HEK293 (cell line): ENCODE measurements at regions not wholly inside any gene's neighbourhood (a gene's known extent, or its start where the extent isn't known, plus 50 kb on each side); places are given as distances from the start of the nearest gene placed in this dataset.
A peak's percentile ranks its signal among the peaks of the same experiment; 100 is the strongest.

Experiments used
- CTCF ChIA-PET: fragments of 350-600 bp; formaldehyde crosslinking; extraction: SDS; loops from one replicate; lab custom pipeline; 2021; ENCODE audit warnings: antibody characterized with exemption; lab: Yijun Ruan, JAX
- POLR2A ChIA-PET: fragments of 300-600 bp; formaldehyde crosslinking; extraction: SDS; loops from one replicate; lab custom pipeline; 2020; ENCODE audit warnings: antibody characterized with exemption, inconsistent platforms; lab: Yijun Ruan, JAX
- H3K27ac ChIP-seq: fragments of 200-500 bp; sonication (Bioruptor generic); 2 replicates; pipeline ENCODE4 v1.5.1; 2014; ENCODE audit warnings: low read depth, low read length, control low read depth, inconsistent platforms; ENCODE audit errors: extremely low read depth
- H3K36me3 ChIP-seq, 2 experiments: fragments of 200-500 bp in 1 of 2; sonication (Bioruptor generic) in 1 of 2; 1 replicate in 1 of 2; 2 replicates in 1 of 2; pipeline ENCODE4 v1.5.1; 2014 to 2017; ENCODE audit warnings: inconsistent platforms in 2 of 2, low read length in 2 of 2; ENCODE audit not compliant: control insufficient read depth in 2 of 2, insufficient read depth in 1 of 2
- H3K4me1 ChIP-seq: fragments of 200-500 bp; sonication (Bioruptor generic); 2 replicates; pipeline ENCODE4 v1.5.1; 2014; ENCODE audit warnings: mild to moderate bottlenecking, low read length, inconsistent platforms; ENCODE audit not compliant: control insufficient read depth, insufficient read depth
- H3K4me3 ChIP-seq: 2 replicates; pipeline ENCODE4 v1.5.1; 2011; ENCODE audit warnings: low read depth, mild to moderate bottlenecking, control low read depth, low read length, moderate library complexity
- H3K9me3 ChIP-seq: fragments of 200-500 bp; sonication (Bioruptor generic); 2 replicates; pipeline ENCODE4 v1.5.1; 2014; ENCODE audit warnings: low read depth, low read length, inconsistent platforms; ENCODE audit not compliant: control insufficient read depth, insufficient read depth
- IKZF3 ChIP-seq: fragments of 450-650 bp; IDR thresholded peaks from 2 replicates; pipeline ENCODE4 v1.5.0; 2018; ENCODE audit warnings: missing biosample characterization, mild to moderate bottlenecking, missing genetic modification characterization, moderate library complexity
- PRDM1 ChIP-seq: fragments of 450-650 bp; formaldehyde crosslinking; IDR thresholded peaks from 2 replicates; pipeline ENCODE4; 2016; ENCODE audit warnings: missing biosample characterization, missing genetic modification characterization
- REPIN1 ChIP-seq: fragments of 450-650 bp; formaldehyde crosslinking; IDR thresholded peaks from 2 replicates; pipeline ENCODE4 v1.5.1; 2017; ENCODE audit warnings: missing biosample characterization, missing genetic modification characterization, low read depth
- TCF7L2 ChIP-seq: IDR thresholded peaks from 2 replicates; pipeline ENCODE4 v1.6.1; 2011; ENCODE audit warnings: low read depth, mild to moderate bottlenecking, inconsistent platforms, low read length, moderate library complexity, borderline replicate concordance
- ZBTB17 ChIP-seq: fragments of 450-650 bp; formaldehyde crosslinking; IDR thresholded peaks from 2 replicates; pipeline ENCODE4 v1.5.1; 2016; ENCODE audit warnings: missing biosample characterization, missing genetic modification characterization
- ZNF335 ChIP-seq: fragments of 450-650 bp; formaldehyde crosslinking; conservative IDR thresholded peaks from 2 replicates; pipeline ENCODE4 v1.5.1; 2016; ENCODE audit warnings: missing biosample characterization, missing genetic modification characterization
- ZNF366 ChIP-seq: fragments of 450-650 bp; formaldehyde crosslinking; conservative IDR thresholded peaks from 2 replicates; pipeline ENCODE4 v1.5.1; 2016; ENCODE audit warnings: missing biosample characterization, missing genetic modification characterization
- ZNF521 ChIP-seq: fragments of 450-650 bp; formaldehyde crosslinking; IDR thresholded peaks from 2 replicates; pipeline ENCODE4 v1.5.1; 2017; ENCODE audit warnings: missing biosample characterization, mild to moderate bottlenecking, missing genetic modification characterization
- ZNF596 ChIP-seq: fragments of 450-650 bp; IDR thresholded peaks from 2 replicates; pipeline ENCODE4 v1.5.0; 2018; ENCODE audit warnings: missing biosample characterization, mild to moderate bottlenecking, missing genetic modification characterization, moderate library complexity
- ZNF600 ChIP-seq: fragments of 450-650 bp; formaldehyde crosslinking; IDR thresholded peaks from 2 replicates; pipeline ENCODE4 v1.5.1; 2016; ENCODE audit warnings: missing biosample characterization, missing genetic modification characterization
- ZXDB ChIP-seq: fragments of 450-650 bp; formaldehyde crosslinking; IDR thresholded peaks from 2 replicates; pipeline ENCODE4 v1.5.1; 2016; ENCODE audit warnings: missing biosample characterization, missing genetic modification characterization
- TF ChIP-seq, protein P1 (sequence below): fragments of 450-650 bp; formaldehyde crosslinking; IDR thresholded peaks from 2 replicates; pipeline ENCODE4 v1.5.1; 2016; ENCODE audit warnings: missing biosample characterization, missing genetic modification characterization
- TF ChIP-seq, protein P2 (sequence below): fragments of 450-650 bp; formaldehyde crosslinking; IDR thresholded peaks from 2 replicates; pipeline ENCODE4 v1.5.1; 2016; ENCODE audit warnings: missing biosample characterization, missing genetic modification characterization
- TF ChIP-seq, protein P3 (sequence below): fragments of 450-650 bp; formaldehyde crosslinking; conservative IDR thresholded peaks from 2 replicates; pipeline ENCODE4 v1.5.1; 2016; ENCODE audit warnings: low read depth, missing biosample characterization, missing genetic modification characterization
- TF ChIP-seq, protein P4 (sequence below): fragments of 450-650 bp; formaldehyde crosslinking; IDR thresholded peaks from 2 replicates; pipeline ENCODE4 v1.5.1; 2017; ENCODE audit warnings: missing biosample characterization, missing genetic modification characterization
- TF ChIP-seq, protein P5 (sequence below): fragments of 450-650 bp; formaldehyde crosslinking; IDR thresholded peaks from 2 replicates; pipeline ENCODE4 v1.5.1; 2016; ENCODE audit warnings: missing biosample characterization, missing genetic modification characterization

DNA sequence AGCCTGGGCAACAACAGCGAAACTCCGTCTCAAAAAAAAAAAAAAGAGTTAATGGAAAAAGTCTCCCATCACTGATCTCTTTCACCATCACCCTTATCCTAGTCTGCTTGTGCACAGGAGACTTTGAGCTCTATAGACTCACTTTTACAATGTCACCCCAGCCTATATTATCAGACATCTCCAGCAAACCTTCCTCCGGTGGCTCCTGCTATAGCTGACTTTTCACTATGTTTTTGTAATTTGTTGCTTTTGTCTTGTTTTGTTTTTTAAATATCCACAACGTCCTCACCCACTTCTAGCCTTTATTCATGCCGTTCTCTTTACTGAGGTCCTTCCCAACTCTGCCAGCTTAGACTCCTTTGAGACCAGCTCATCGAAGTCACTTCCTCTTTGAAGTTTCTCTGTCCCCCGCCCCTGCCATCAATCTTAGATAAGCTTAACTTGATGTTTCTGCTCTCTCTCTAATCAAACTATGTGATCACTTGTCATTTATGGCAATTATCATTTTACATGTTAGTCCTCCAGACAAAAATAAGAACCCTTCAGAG is 82.7 kb upstream of the CHD2 start:
- Histone ChIP-seq H3K4me3 (no peak overlapping the region), H3K27ac (peak overlapping the region; percentile 98), H3K9me3 (no peaks in the 10 kb centered on the region), H3K36me3 (no peaks in the 10 kb centered on the region), H3K4me1 (peaks cover 38% of the 10 kb centered on the region)
- ChIA-PET POLR2A (interaction anchor here (0.9 to 8.1 kb wide), 6 partner anchors 7 to 97 kb away, joined by 4 to 238 read pairs (median 41); partner anchors contain the start of gene CHD2), CTCF (interaction anchor here (0.6 to 1.0 kb wide), 6 partner anchors 8 to 177 kb away, joined by 3 to 7 read pairs (median 4); partner anchors contain the start of gene CHD2)
- TF ChIP-seq REPIN1 (tag by site-specific recombination), result no peak
- peak; percentile 87; the same call in 1 of the 2 replicates for TF ChIP-seq TCF7L2
- peak; percentile 65; the same call in 1 of the 2 replicates for TF ChIP-seq ZNF596 (tag by site-specific recombination)
- TF ChIP-seq, protein P1, sequence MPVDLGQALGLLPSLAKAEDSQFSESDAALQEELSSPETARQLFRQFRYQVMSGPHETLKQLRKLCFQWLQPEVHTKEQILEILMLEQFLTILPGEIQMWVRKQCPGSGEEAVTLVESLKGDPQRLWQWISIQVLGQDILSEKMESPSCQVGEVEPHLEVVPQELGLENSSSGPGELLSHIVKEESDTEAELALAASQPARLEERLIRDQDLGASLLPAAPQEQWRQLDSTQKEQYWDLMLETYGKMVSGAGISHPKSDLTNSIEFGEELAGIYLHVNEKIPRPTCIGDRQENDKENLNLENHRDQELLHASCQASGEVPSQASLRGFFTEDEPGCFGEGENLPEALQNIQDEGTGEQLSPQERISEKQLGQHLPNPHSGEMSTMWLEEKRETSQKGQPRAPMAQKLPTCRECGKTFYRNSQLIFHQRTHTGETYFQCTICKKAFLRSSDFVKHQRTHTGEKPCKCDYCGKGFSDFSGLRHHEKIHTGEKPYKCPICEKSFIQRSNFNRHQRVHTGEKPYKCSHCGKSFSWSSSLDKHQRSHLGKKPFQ (tag by site-specific recombination), result no peak
- TF ChIP-seq, protein P2, sequence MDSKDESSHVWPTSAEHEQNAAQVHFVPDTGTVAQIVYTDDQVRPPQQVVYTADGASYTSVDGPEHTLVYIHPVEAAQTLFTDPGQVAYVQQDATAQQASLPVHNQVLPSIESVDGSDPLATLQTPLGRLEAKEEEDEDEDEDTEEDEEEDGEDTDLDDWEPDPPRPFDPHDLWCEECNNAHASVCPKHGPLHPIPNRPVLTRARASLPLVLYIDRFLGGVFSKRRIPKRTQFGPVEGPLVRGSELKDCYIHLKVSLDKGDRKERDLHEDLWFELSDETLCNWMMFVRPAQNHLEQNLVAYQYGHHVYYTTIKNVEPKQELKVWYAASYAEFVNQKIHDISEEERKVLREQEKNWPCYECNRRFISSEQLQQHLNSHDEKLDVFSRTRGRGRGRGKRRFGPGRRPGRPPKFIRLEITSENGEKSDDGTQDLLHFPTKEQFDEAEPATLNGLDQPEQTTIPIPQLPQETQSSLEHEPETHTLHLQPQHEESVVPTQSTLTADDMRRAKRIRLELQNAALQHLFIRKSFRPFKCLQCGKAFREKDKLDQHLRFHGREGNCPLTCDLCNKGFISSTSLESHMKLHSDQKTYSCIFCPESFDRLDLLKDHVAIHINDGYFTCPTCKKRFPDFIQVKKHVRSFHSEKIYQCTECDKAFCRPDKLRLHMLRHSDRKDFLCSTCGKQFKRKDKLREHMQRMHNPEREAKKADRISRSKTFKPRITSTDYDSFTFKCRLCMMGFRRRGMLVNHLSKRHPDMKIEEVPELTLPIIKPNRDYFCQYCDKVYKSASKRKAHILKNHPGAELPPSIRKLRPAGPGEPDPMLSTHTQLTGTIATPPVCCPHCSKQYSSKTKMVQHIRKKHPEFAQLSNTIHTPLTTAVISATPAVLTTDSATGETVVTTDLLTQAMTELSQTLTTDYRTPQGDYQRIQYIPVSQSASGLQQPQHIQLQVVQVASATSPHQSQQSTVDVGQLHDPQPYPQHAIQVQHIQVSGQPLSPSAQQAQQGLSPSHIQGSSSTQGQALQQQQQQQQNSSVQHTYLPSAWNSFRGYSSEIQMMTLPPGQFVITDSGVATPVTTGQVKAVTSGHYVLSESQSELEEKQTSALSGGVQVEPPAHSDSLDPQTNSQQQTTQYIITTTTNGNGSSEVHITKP (tag by site-specific recombination), result peak; percentile 46
- TF ChIP-seq ZNF521, result no peak
- TF ChIP-seq, protein P3, sequence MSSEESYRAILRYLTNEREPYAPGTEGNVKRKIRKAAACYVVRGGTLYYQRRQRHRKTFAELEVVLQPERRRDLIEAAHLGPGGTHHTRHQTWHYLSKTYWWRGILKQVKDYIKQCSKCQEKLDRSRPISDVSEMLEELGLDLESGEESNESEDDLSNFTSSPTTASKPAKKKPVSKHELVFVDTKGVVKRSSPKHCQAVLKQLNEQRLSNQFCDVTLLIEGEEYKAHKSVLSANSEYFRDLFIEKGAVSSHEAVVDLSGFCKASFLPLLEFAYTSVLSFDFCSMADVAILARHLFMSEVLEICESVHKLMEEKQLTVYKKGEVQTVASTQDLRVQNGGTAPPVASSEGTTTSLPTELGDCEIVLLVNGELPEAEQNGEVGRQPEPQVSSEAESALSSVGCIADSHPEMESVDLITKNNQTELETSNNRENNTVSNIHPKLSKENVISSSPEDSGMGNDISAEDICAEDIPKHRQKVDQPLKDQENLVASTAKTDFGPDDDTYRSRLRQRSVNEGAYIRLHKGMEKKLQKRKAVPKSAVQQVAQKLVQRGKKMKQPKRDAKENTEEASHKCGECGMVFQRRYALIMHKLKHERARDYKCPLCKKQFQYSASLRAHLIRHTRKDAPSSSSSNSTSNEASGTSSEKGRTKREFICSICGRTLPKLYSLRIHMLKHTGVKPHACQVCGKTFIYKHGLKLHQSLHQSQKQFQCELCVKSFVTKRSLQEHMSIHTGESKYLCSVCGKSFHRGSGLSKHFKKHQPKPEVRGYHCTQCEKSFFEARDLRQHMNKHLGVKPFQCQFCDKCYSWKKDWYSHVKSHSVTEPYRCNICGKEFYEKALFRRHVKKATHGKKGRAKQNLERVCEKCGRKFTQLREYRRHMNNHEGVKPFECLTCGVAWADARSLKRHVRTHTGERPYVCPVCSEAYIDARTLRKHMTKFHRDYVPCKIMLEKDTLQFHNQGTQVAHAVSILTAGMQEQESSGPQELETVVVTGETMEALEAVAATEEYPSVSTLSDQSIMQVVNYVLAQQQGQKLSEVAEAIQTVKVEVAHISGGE (tag by site-specific recombination), result peak; percentile 10; the same call in 1 of the 2 replicates
- TF ChIP-seq PRDM1 (tag by site-specific recombination), result peak; percentile 29; the same call in 1 of the 2 replicates
- TF ChIP-seq ZXDB (tag by site-specific recombination), result 0 out of 2 replicates have a peak, but pooled peaks have one; percentile 26
- TF ChIP-seq, protein P4, sequence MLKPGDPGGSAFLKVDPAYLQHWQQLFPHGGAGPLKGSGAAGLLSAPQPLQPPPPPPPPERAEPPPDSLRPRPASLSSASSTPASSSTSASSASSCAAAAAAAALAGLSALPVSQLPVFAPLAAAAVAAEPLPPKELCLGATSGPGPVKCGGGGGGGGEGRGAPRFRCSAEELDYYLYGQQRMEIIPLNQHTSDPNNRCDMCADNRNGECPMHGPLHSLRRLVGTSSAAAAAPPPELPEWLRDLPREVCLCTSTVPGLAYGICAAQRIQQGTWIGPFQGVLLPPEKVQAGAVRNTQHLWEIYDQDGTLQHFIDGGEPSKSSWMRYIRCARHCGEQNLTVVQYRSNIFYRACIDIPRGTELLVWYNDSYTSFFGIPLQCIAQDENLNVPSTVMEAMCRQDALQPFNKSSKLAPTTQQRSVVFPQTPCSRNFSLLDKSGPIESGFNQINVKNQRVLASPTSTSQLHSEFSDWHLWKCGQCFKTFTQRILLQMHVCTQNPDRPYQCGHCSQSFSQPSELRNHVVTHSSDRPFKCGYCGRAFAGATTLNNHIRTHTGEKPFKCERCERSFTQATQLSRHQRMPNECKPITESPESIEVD (tag by site-specific recombination), result 0 out of 2 replicates have a peak, but pooled peaks have one; percentile 25
- TF ChIP-seq ZNF600 (tag by site-specific recombination), result peak; percentile 55; the same call in 1 of the 2 replicates
- peak; percentile 62 for TF ChIP-seq ZBTB17
- TF ChIP-seq, protein P5, sequence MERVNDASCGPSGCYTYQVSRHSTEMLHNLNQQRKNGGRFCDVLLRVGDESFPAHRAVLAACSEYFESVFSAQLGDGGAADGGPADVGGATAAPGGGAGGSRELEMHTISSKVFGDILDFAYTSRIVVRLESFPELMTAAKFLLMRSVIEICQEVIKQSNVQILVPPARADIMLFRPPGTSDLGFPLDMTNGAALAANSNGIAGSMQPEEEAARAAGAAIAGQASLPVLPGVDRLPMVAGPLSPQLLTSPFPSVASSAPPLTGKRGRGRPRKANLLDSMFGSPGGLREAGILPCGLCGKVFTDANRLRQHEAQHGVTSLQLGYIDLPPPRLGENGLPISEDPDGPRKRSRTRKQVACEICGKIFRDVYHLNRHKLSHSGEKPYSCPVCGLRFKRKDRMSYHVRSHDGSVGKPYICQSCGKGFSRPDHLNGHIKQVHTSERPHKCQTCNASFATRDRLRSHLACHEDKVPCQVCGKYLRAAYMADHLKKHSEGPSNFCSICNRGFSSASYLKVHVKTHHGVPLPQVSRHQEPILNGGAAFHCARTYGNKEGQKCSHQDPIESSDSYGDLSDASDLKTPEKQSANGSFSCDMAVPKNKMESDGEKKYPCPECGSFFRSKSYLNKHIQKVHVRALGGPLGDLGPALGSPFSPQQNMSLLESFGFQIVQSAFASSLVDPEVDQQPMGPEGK (tag by site-specific recombination), result peak; percentile 42; the same call in 1 of the 2 replicates
- TF ChIP-seq ZNF366 (tag by site-specific recombination), result no peak
- TF ChIP-seq IKZF3 (tag by site-specific recombination), result 0 out of 2 replicates have a peak, but pooled peaks have one; percentile 38
- peak; percentile 82 for TF ChIP-seq ZNF335 (tag by site-specific recombination)
